Non-pigmented ciliary epithelial cell (primary cell): ENCODE measurements at regions not wholly inside any gene's neighbourhood (a gene's known extent, or its start where the extent isn't known, plus 50 kb on each side); places are given as distances from the start of the nearest gene placed in this dataset.
A peak's percentile ranks its signal among the peaks of the same experiment; 100 is the strongest.

Experiments used
- DNase-seq: peaks from one replicate; pipeline ENCODE4 v3.0.0-alpha.2; 2010; ENCODE audit warnings: low read depth

GRCh38 chr3:115332998-115333397 lies 185.9 kb upstream of the ZBTB20 start:
- DNase-seq, result no peak

DNA sequence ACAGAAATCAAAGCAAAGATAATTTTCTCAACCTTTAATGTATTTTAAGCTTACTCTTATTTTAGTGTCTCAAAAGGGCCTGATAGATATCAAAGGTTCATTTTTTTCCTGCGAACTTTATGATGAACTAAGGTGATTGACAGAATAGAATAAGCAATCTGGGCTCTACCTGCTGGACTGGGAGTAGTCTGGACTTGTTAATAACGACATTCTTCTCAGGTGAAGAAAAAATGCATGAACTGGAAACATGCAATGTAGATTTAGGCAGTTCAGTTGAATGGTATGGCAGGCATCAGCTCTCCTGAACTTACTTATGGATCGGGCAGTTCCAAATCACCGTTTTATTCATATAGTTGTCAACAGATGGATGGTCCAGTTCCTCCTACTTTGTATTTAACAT lies 189.7 kb upstream of the ZBTB20 start:
- DNase-seq, result no peak

DNA sequence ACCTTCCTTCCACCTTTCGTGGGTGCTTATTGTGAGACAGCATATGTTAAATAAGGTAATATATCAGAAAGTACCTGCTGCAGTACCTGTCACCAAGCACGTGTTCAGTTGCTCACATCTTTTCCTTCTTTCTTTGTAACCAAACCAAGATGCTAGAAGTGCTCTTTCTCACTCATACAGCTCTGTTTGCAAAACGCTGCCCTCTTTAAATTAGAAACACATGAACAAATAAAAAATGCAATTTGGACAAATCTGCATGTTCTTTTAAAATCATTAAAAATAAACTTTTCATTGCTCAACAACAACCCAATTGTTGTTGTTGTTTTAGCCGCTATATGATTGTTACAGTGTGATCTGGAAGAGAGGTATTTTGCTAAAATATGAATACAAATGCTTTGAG lies 193.5 kb upstream of the ZBTB20 start:
- DNase-seq, result no peak

DNA sequence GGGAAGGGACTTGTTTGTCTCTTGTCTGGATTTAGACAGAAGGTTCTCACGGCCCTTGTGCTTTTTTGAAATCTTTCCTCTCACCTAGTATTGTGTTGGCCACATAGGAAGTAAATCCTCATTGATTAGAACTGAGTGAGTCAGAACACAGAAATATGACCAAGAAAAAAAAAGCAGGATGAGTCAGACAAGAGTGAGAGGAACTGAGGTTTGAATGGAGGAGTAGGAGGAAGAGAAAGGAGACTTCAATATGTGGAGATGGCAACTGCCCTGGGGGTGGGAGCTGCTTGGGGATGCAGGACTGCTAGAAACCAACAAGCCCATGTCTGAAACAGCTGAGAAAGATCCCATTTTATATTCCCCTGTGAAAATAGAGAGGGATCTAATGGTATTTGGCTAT lies 194.1 kb upstream of the ZBTB20 start:
- DNase-seq, result peak; percentile 55

GRCh38 chr3:115347737-115348136 lies 200.6 kb upstream of the ZBTB20 start:
- DNase-seq, result no peak

DNA sequence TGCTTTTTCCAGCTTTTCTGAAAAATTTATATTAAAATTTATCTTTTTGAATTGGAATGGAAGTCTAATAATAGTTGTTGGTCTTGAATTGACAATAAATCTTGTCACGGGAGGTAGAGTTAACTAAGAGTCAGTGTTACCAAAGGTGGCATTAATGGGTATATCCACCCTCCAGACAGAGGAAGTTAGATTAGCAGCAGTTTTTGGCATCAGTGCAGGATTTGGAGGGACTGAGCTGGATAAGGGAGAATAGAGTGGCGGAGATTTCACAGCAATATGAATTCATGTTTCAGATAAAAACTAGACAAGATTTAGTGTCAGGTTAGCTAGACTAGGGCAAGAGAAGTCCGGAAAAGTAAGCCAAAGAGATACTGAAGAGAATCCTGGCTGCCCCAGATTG lies 201.3 kb upstream of the ZBTB20 start:
- no peak for DNase-seq

DNA sequence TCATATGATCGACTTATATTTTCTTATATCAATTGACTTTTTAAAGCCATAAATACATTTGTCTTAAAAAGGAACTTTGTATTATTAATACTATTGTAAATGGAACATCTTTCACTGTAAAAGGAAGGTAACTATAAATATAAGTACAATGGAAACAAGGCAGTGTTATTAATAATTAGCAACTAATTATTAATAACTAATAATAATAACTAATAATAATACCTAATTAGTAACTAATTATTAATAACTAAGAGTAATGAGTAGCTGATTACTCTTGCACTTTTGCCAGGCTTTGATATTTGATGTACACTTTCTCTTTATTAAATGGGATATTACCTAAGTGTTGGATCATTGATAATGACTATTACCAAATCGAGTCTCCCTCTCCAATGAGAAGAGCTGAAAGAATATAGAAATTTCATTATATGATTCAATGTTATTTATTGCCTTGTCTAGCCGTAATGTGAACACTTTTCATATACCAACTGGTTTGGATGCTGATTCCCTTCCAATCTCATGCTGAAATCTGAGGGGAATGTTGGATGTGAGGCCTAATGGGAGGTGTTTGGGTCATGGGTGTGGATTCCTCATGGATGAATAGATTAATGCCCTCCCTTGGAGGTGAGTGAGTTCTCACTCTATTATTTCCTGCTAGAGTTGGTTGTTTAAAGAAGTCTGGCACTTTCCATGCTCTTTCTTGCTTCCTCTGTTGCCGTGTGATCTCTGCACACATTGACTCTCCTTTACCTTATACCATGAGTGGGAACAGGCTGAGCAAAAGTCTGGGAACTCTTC lies 202.1 kb upstream of the ZBTB20 start:
- no peak for DNase-seq

DNA sequence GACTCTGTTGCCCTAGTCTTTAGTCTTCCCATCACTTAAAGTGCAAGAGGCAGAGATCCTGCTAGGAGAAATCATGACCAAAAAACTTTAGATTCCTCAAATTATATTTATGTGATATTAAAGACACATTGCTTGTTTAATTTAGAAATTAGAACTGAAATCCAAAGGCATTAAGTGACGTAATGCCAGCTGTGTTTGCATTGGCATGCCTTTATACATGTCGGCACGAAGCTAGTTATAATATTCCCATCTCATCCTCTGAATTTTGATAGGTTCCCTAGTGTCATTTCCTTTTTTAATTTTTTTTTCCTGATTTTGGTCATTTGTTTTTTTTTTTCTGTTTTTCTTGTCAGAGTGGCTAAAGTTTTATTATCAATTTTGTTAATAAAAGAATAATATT lies 203.5 kb upstream of the ZBTB20 start:
- no peak for DNase-seq

DNA sequence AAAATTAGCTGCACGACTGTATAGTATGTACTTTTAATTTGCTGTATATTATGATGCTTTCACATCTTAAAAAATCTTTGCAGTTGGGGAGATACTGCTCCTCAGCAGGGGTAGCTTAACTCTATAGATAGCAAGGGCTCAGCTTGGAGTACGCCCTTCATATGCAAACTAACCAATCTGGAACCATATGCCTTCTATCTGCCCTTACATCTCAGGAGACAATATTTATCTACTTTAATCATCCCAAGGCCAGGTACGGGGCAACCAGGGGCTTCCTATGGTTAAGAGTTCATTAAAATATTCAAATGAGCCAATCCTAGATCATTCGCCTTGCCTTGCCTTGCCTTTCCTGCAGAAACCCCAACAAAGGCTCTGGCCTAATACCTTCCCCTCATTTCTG lies 204.1 kb upstream of the ZBTB20 start:
- no peak for DNase-seq

- no peak for DNase-seq
Observed at GRCh38 chr3:115354010-115354409, 206.9 kb upstream of the ZBTB20 start.

- DNase-seq, result no peak
Observed at GRCh38 chr3:115357456-115357855, 210.4 kb upstream of the ZBTB20 start.

DNA sequence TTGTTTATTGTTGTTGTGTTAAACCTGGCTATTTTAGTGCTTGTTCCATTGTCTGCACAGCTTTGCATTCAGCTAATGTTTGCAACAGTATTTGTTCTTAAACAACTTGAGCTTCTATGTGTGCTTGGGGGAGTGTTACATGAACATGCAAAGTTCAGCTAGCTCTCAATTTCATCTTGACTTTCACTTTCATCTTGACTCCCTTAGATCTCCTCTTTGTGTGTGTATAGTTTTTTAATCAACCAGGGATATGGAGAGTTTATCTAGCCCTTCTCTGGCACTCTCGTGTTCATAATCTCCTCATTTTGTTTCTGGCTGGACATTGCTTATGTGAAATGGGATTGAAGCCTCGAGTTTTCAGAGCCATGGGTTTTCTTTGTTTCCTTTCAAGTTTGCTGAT lies 212.4 kb upstream of the ZBTB20 start:
- DNase-seq, result no peak

- no peak for DNase-seq
Observed at GRCh38 chr3:115361806-115362205, 214.7 kb upstream of the ZBTB20 start.

DNA sequence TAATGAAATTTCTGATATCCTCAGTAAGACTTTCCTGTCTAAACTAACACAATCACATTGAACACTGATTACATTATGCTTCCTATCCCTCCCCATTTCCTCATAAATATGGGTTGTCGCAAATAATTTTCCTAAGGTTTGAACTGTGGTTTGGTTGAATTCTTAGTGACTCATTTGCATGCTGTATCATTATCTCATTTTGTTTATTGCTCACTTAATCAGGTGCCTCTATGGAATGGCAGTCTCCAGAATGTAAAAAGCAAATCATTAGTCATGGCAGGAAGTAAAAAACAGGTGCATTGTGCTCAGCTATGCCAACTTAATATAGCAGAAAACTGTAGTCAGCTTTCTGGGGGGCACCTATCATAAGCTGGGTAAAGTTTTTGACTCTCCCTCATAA lies 216.0 kb upstream of the ZBTB20 start:
- DNase-seq, result no peak

GRCh38 chr3:115369021-115369420 lies 221.9 kb upstream of the ZBTB20 start:
- DNase-seq, result no peak

DNA sequence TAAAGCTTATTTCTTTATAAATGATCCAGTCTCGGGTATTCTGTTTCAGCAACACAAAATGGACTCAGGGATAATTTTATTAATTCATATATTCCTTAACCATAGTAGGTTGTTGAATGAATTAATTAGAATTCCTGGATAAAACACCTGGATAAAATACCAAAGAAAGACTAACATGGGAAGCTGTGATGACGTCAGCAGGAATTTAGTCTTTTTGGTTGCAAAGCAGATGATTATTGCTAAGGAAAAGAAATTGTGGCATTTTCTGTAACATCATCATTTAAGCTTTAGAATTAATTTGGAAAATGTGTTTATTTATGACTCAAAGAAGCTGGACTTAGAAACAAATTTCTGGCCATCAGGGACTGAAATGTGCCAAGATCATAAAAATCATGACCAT lies 228.3 kb upstream of the ZBTB20 start:
- no peak for DNase-seq

GRCh38 chr3:115380883-115381572 lies 233.9 kb upstream of the ZBTB20 start:
- no peak for DNase-seq

DNA sequence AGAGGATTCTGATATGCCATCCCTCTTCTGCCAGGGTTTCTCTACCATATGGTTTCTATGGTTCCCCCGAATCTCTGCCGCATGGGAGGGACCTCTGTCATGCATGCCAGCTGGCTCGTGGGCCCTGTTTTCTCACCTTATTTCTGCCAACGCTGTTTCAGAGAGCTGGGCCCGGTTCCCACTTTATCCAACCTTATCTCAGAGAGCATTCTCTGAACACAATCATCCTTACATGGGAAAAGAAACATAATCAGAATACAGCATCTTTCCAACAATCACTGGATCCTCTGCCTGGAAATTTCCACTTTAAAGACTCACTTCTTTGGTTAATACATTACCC lies 234.5 kb upstream of the ZBTB20 start:
- DNase-seq, result no peak

DNA sequence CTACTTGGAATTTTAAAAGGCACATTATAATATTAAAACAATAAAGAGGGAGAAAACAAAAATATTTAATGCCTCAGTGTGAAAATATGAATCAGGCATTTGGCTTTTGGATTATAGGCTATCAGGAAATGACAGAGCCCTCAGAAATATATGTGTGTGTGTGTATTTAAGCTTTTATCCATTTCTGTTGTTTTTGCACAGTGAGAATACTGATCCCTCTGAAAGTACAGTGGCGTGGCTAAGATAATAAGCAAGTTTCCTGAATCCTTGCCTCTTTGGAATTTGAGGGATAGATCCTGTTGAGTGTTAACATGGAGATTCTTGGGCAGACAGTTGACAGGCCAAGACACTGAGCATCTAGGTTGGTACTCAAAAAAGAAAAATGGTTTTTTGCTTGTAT lies 234.8 kb upstream of the ZBTB20 start:
- DNase-seq, result no peak

GRCh38 chr3:115384381-115384780 lies 237.3 kb upstream of the ZBTB20 start:
- no peak for DNase-seq

DNA sequence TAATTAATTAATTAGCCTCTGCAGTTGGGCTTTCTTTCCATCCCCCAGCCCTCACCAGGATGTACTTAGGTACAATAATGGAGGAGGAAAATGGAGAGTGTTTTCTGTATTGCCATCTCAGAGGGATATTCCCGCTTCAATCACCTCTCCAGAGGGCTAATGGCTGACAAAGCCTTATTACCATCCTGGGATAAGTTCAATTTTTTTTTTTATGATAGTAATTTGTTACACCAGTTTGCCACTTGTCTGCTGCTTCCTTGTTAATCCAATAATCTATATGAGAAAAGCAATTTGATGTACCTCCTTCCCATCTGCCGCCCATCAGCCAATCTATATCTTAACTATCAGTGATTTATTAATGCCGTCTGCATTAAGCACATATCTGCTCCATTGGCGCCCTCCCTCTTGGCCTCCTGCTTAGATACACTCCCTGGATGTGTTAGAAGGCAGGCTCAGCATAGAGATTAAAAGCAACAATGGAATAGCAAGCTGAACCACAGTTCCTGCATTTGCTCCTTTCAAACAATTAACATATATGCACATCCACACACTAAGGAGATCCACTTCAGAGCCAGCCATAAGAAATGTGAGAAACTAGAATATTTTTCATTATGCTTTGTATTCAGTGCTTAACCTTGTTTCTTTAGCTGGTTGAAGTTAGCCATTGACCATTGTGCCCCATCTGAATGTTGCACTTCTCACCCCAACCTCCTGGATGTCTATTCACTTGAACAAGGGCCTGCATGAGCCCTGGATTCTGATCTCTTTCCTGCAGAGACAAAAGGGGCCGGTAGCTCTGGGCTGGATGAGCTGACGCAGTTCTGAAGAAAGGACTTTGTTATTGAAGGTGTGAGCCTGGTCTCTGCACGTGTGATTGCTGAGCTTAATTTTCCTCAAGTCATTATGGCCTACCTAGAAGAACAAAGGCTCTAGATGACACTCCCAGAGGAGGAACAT lies 237.3 kb upstream of the GAP43 start:
- no peak for DNase-seq

- no peak for DNase-seq
Observed at GRCh38 chr3:115388166-115388565, 235.1 kb upstream of the GAP43 start.

DNA sequence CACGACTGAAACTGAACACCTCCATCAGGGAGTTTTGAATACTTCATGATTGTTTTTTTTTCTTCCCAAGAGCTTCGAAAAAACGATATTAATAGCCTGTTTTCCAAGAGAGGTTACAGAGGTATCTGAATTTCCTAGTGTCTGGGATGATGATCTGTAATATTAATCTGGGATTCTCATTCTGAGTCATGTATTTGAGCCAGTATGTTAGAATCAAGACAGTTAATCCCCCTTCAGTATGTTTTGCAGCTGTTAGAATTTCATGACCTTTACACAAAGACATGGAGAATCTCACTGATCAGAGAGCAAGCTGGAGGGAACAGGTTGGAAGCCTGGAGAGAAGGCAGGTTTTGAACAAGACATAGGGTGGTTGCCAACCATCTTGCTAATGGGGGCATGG lies 234.5 kb upstream of the GAP43 start:
- DNase-seq, result no peak
